ENCODE measurements at regions not wholly inside any gene's neighbourhood (a gene's known extent, or its start where the extent isn't known, plus 50 kb on each side); places are given as distances from the start of the nearest gene placed in this dataset.

DNA sequence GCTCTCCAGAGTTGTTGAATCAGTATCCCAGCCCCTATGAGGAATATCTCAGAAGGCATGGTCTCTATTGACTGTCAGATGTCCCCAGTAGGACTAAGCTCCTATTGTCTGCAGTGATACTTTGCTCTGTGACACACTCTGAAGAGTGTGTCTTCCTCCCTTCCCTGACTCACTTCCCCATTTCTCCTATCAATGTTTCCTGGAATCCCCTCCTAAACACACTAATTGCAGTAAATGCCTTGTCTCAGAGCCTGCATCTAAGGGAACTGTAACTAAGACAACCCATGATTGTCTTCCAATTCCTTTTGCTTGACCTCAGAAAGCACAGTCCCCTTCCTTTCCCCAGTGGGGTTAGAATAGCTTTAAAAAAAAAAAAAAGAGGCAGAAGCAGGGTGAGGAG is 397.3 kb upstream of the PROK2 start:
- Mint-ChIP-seq H3K4me1 (peaks cover 5 to 7% of the 10 kb centered on the region in 2 experiments), H3K36me3 (ENCODE audit: insufficient read depth in 1 of 3, low read depth in 3 of 3) (no peaks in the 10 kb centered on the region), H3K4me3 (no peak overlapping the region), H3K27me3 (ENCODE audit: low read depth) (peaks cover 12% of the 10 kb centered on the region), H3K9me3 (peaks cover 0 to 5% of the 10 kb centered on the region in 2 experiments; a peak in 2 of 5 replicates), H3K27ac (no peak overlapping the region)
- H3K56ac ChIP-seq (ENCODE audit: insufficient read length, low read depth, low read length), result no peak overlapping the region
- H3K4ac ChIP-seq (ENCODE audit: low read depth, low read length), result no peak overlapping the region
- no peak overlapping the region for H3K14ac ChIP-seq (ENCODE audit: insufficient read depth, low read length)
- H3K4me1 ChIP-seq (ENCODE audit: insufficient read depth, low read length), result no peaks in the 10 kb centered on the region
- H2AK5ac ChIP-seq (ENCODE audit: insufficient read length, low read length), result no peak overlapping the region
- no peak overlapping the region for H4K91ac ChIP-seq (ENCODE audit: insufficient read length, low read depth, low read length)
- no peak overlapping the region for H3K9ac ChIP-seq (ENCODE audit: extremely low read depth, insufficient read length, low read length)
- H3K9me3 ChIP-seq (ENCODE audit: control insufficient read depth, low read depth, low read length), result no peaks in the 10 kb centered on the region
- no peak overlapping the region for H3T11ph ChIP-seq (ENCODE audit: low read length)
- no peak overlapping the region for H3K18ac ChIP-seq (ENCODE audit: insufficient read length, low read depth, low read length)
- no peak overlapping the region for H3K4me2 ChIP-seq (ENCODE audit: insufficient read depth, insufficient read length, low read length)
- no peak overlapping the region for H2BK5ac ChIP-seq (ENCODE audit: insufficient read length, low read length)
- H4K8ac ChIP-seq (replicated peaks; ENCODE audit: insufficient read length, low read depth, low read length), result no peak overlapping the region
- no peaks in the 10 kb centered on the region for H3K79me2 ChIP-seq (ENCODE audit: insufficient read depth, low read length)
- no peaks in the 10 kb centered on the region for H3K23me2 ChIP-seq (ENCODE audit: insufficient read length, low read depth, low read length, poor library complexity, severe bottlenecking)
- H2AFZ ChIP-seq (ENCODE audit: low read length), result no peak overlapping the region
- no peaks in the 10 kb centered on the region for H3K27me3 ChIP-seq (ENCODE audit: insufficient read depth, low read length)
- no peak overlapping the region for H3K23ac ChIP-seq (ENCODE audit: insufficient read length, low read depth, low read length)
- no peak overlapping the region for H2BK120ac ChIP-seq (ENCODE audit: low read depth, low read length, poor library complexity, severe bottlenecking)
- no peaks in the 10 kb centered on the region for H3K79me1 ChIP-seq (ENCODE audit: insufficient read depth, low read depth, low read length, poor library complexity, severe bottlenecking)
- H2BK12ac ChIP-seq (ENCODE audit: insufficient read length, low read depth, low read length), result no peak overlapping the region
- TF ChIP-seq, protein P1, sequence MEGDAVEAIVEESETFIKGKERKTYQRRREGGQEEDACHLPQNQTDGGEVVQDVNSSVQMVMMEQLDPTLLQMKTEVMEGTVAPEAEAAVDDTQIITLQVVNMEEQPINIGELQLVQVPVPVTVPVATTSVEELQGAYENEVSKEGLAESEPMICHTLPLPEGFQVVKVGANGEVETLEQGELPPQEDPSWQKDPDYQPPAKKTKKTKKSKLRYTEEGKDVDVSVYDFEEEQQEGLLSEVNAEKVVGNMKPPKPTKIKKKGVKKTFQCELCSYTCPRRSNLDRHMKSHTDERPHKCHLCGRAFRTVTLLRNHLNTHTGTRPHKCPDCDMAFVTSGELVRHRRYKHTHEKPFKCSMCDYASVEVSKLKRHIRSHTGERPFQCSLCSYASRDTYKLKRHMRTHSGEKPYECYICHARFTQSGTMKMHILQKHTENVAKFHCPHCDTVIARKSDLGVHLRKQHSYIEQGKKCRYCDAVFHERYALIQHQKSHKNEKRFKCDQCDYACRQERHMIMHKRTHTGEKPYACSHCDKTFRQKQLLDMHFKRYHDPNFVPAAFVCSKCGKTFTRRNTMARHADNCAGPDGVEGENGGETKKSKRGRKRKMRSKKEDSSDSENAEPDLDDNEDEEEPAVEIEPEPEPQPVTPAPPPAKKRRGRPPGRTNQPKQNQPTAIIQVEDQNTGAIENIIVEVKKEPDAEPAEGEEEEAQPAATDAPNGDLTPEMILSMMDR (conservative IDR thresholded peaks at IDR 0.05), result no peak
- no peak overlapping the region for H4K5ac ChIP-seq (ENCODE audit: insufficient read length, low read depth, low read length)
- no peak overlapping the region for H3K27ac ChIP-seq (ENCODE audit: insufficient read length, low read depth, low read length)
- no peak overlapping the region for H2BK20ac ChIP-seq (ENCODE audit: low read depth, low read length, poor library complexity, severe bottlenecking)
- H4K20me1 ChIP-seq (ENCODE audit: control insufficient read depth, insufficient read depth, insufficient read length), result no peaks in the 10 kb centered on the region
- H2BK15ac ChIP-seq (ENCODE audit: low read depth, low read length), result no peak overlapping the region
- DNase-seq, result no peak

All from H9 (cell line).